ENCODE measurements at regions not wholly inside any gene's neighbourhood (a gene's known extent, or its start where the extent isn't known, plus 50 kb on each side); places are given as distances from the start of the nearest gene placed in this dataset.

- no peak overlapping the region for H3K4me3 ChIP-seq (ENCODE audit: low read depth, low read length)
- no peaks in the 10 kb centered on the region for H3K9me3 ChIP-seq
- DNase-seq: no peak
- TF ChIP-seq CTCF (IDR thresholded peaks at IDR 0.05; ENCODE audit: low read depth, low read length): no peak
- no peaks in the 10 kb centered on the region for H3K36me3 ChIP-seq
- H3K4me1 ChIP-seq: peaks cover 3% of the 10 kb centered on the region
- H3K27me3 ChIP-seq: no peaks in the 10 kb centered on the region
These were observed 714.0 kb downstream of the UTRN start for GRCh38 chr6:144999127-144999526.

DNA sequence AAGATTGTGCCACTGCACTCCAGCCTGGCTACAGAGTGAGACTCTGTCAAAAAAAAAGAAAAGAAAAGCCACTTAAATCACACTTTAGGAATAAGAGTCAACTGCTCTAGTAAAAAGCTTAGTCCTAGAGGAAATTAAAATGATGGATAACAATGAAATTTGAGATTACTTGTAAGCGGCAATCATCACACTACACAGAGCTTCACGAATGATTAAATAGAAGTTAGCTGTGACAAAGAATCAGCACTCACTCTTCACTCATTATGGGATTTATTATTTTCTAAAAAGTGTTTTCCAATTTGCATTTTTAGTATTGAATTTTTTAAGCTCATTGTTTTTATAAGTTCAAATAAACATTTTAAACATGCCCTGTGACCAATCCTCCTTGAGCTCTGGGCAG is 718.0 kb downstream of the UTRN start:
- Histone ChIP-seq H3K36me3 (no peaks in the 10 kb centered on the region), H3K27me3 (no peaks in the 10 kb centered on the region), H3K4me1 (peaks cover 11% of the 10 kb centered on the region), H3K9me3 (no peaks in the 10 kb centered on the region), H3K4me3 (ENCODE audit: low read depth, low read length) (no peak overlapping the region)
- TF ChIP-seq CTCF (IDR thresholded peaks at IDR 0.05; ENCODE audit: low read depth, low read length): no peak
- DNase-seq: no peak

- no peak for DNase-seq
- Histone ChIP-seq H3K4me3 (ENCODE audit: low read depth, low read length) (no peak overlapping the region), H3K4me1 (peaks cover 11% of the 10 kb centered on the region)
These were observed 721.8 kb downstream of the UTRN start for GRCh38 chr6:145006914-145007313.

DNA sequence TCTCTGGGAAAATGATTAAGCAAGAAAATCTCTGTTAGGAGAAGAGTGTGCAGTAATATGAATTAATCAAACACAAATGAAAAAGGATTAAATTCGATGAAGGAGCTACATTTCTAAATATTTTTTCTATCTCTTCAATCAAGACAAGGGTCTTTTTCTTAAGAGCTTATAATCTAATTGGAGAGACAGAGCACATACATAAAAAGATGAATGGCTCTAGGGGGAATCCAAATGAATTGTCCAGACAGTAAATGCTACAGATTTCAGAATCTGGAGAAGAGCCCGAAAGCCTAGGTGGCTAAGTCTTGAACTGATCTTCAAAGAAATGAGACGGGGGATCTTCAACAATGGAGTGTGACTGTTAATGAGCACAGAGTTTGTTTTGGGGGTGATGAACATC is 723.6 kb downstream of the UTRN start:
- Histone ChIP-seq H3K36me3 (no peaks in the 10 kb centered on the region), H3K9me3 (no peaks in the 10 kb centered on the region), H3K4me3 (ENCODE audit: low read depth, low read length) (no peak overlapping the region), H3K27me3 (no peaks in the 10 kb centered on the region), H3K4me1 (peaks cover 11% of the 10 kb centered on the region)
- TF ChIP-seq CTCF (IDR thresholded peaks at IDR 0.05; ENCODE audit: low read depth, low read length): no peak
- no peak for DNase-seq

More at GRCh38 chr6:145006914-145007313, 721.8 kb downstream of the UTRN start:
- TF ChIP-seq CTCF (IDR thresholded peaks at IDR 0.05; ENCODE audit: low read depth, low read length): no peak
- Histone ChIP-seq H3K9me3 (no peaks in the 10 kb centered on the region), H3K36me3 (no peaks in the 10 kb centered on the region), H3K27me3 (no peaks in the 10 kb centered on the region)

- no peak overlapping the region for H3K4me3 ChIP-seq (ENCODE audit: low read depth, low read length)
- H3K4me1 ChIP-seq: peaks cover 2% of the 10 kb centered on the region
- no peak for DNase-seq
- TF ChIP-seq CTCF (IDR thresholded peaks at IDR 0.05; ENCODE audit: low read depth, low read length): no peak
- no peaks in the 10 kb centered on the region for H3K27me3 ChIP-seq
- no peaks in the 10 kb centered on the region for H3K9me3 ChIP-seq
- H3K36me3 ChIP-seq: no peaks in the 10 kb centered on the region
These were observed 724.6 kb downstream of the UTRN start for GRCh38 chr6:145009711-145010110.

GRCh38 chr6:145012039-145012662 is 723.2 kb downstream of the EPM2A start:
- no peak for DNase-seq
- no peaks in the 10 kb centered on the region for H3K4me1 ChIP-seq
- TF ChIP-seq CTCF (IDR thresholded peaks at IDR 0.05; ENCODE audit: low read depth, low read length): no peak
- no peaks in the 10 kb centered on the region for H3K27me3 ChIP-seq
- no peaks in the 10 kb centered on the region for H3K36me3 ChIP-seq
- H3K4me3 ChIP-seq (ENCODE audit: low read depth, low read length): no peak overlapping the region
- no peaks in the 10 kb centered on the region for H3K9me3 ChIP-seq
